H9 (cell line): ENCODE measurements at regions not wholly inside any gene's neighbourhood (a gene's known extent, or its start where the extent isn't known, plus 50 kb on each side); places are given as distances from the start of the nearest gene placed in this dataset.

Experiments used
- DNase-seq: peaks from one replicate; pipeline ENCODE4 v3.0.0-alpha.2; 2017
- H2AFZ ChIP-seq: one replicate; pipeline ENCODE4 v1.6.1; 2013; ENCODE audit warnings: mild to moderate bottlenecking, low read length, control low read depth, moderate library complexity
- H2AK5ac ChIP-seq: 2 replicates; pipeline ENCODE4 v1.6.1; 2013; ENCODE audit warnings: low read length, control low read depth, mixed read lengths; ENCODE audit not compliant: insufficient read length
- H2BK120ac ChIP-seq: one replicate; pipeline ENCODE4 v1.6.1; 2013; ENCODE audit warnings: low read depth, mild to moderate bottlenecking, low read length, control low read depth, inconsistent platforms; ENCODE audit not compliant: poor library complexity, severe bottlenecking
- H2BK12ac ChIP-seq: 2 replicates; pipeline ENCODE4 v1.6.1; 2013; ENCODE audit warnings: low read length, control low read depth, mixed read lengths, low read depth; ENCODE audit not compliant: insufficient read length
- H2BK15ac ChIP-seq: 2 replicates; pipeline ENCODE4 v1.6.1; 2013; ENCODE audit warnings: low read depth, low read length, control low read depth
- H2BK20ac ChIP-seq: one replicate; pipeline ENCODE4 v1.6.1; 2013; ENCODE audit warnings: low read depth, mild to moderate bottlenecking, low read length, control low read depth, inconsistent platforms; ENCODE audit not compliant: poor library complexity, severe bottlenecking
- H2BK5ac ChIP-seq: 2 replicates; pipeline ENCODE4 v1.6.1; 2013; ENCODE audit warnings: low read length, control low read depth, mixed read lengths; ENCODE audit not compliant: insufficient read length
- H3K14ac ChIP-seq: 2 replicates; pipeline ENCODE4 v1.6.1; 2013; ENCODE audit warnings: low read length, control low read depth; ENCODE audit not compliant: insufficient read depth
- H3K18ac ChIP-seq: 2 replicates; pipeline ENCODE4 v1.6.1; 2013; ENCODE audit warnings: low read depth, mild to moderate bottlenecking, mixed read lengths, low read length, control low read depth; ENCODE audit not compliant: insufficient read length
- H3K23ac ChIP-seq: 2 replicates; pipeline ENCODE4 v1.6.1; 2013; ENCODE audit warnings: low read length, control low read depth, mixed read lengths, low read depth; ENCODE audit not compliant: insufficient read length
- H3K23me2 ChIP-seq: 2 replicates; pipeline ENCODE4 v1.6.1; 2013; ENCODE audit warnings: low read depth, mild to moderate bottlenecking, mixed read lengths, low read length, control low read depth; ENCODE audit not compliant: insufficient read length, poor library complexity, severe bottlenecking
- H3K27ac ChIP-seq: 2 replicates; pipeline ENCODE4 v1.5.1; 2013; ENCODE audit warnings: low read length, control low read depth, mixed read lengths, low read depth; ENCODE audit not compliant: insufficient read length
- H3K27me3 ChIP-seq: 2 replicates; pipeline ENCODE4 v1.6.1; 2013; ENCODE audit warnings: low read length, control low read depth, inconsistent platforms; ENCODE audit not compliant: insufficient read depth
- H3K4ac ChIP-seq: 2 replicates; pipeline ENCODE4 v1.6.1; 2013; ENCODE audit warnings: low read depth, mild to moderate bottlenecking, control low read depth, inconsistent platforms, low read length, moderate library complexity
- H3K4me1 ChIP-seq: 2 replicates; pipeline ENCODE4 v1.6.1; 2013; ENCODE audit warnings: low read length, control low read depth, inconsistent platforms; ENCODE audit not compliant: insufficient read depth
- H3K4me2 ChIP-seq: 2 replicates; pipeline ENCODE4 v1.6.1; 2013; ENCODE audit warnings: low read length, control low read depth, mixed read lengths; ENCODE audit not compliant: insufficient read length, insufficient read depth
- H3K56ac ChIP-seq: 2 replicates; pipeline ENCODE4 v1.6.1; 2013; ENCODE audit warnings: low read depth, mild to moderate bottlenecking, mixed read lengths, low read length, control low read depth; ENCODE audit not compliant: insufficient read length
- H3K79me1 ChIP-seq: 2 replicates; pipeline ENCODE4 v1.6.1; 2013; ENCODE audit warnings: low read depth, mild to moderate bottlenecking, moderate library complexity, low read length, control low read depth, inconsistent platforms; ENCODE audit not compliant: insufficient read depth, poor library complexity, severe bottlenecking
- H3K79me2 ChIP-seq: 2 replicates; pipeline ENCODE4 v1.6.1; 2013; ENCODE audit warnings: low read length, control low read depth, inconsistent platforms; ENCODE audit not compliant: insufficient read depth
- H3K9ac ChIP-seq: 2 replicates; pipeline ENCODE4 v1.6.1; 2013; ENCODE audit warnings: low read length, control low read depth, mixed read lengths; ENCODE audit not compliant: insufficient read length; ENCODE audit errors: extremely low read depth
- H3K9me3 ChIP-seq: one replicate; pipeline ENCODE4 v1.6.1; 2013; ENCODE audit warnings: low read depth, low read length, inconsistent platforms; ENCODE audit not compliant: control insufficient read depth
- H3T11ph ChIP-seq: one replicate; pipeline ENCODE4 v1.6.1; 2013; ENCODE audit warnings: mild to moderate bottlenecking, low read length, control low read depth, inconsistent platforms
- H4K20me1 ChIP-seq: one replicate; pipeline ENCODE4 v1.6.1; 2013; ENCODE audit not compliant: control insufficient read depth, insufficient read length, insufficient read depth
- H4K5ac ChIP-seq: 2 replicates; pipeline ENCODE4 v1.6.1; 2013; ENCODE audit warnings: low read depth, mild to moderate bottlenecking, mixed read lengths, low read length, control low read depth; ENCODE audit not compliant: insufficient read length
- H4K8ac ChIP-seq: replicated peaks from 2 replicates; pipeline ENCODE4 v1.6.1; 2013; ENCODE audit warnings: low read length, control low read depth, mixed read lengths, low read depth; ENCODE audit not compliant: insufficient read length
- H4K91ac ChIP-seq: 2 replicates; pipeline ENCODE4 v1.6.1; 2013; ENCODE audit warnings: low read depth, mild to moderate bottlenecking, moderate library complexity, mixed read lengths, low read length, control low read depth; ENCODE audit not compliant: insufficient read length
- H3K27ac Mint-ChIP-seq, 3 experiments: 2 replicates in 2 of 3; 3 replicates in 1 of 3; pipeline ENCODE4 v1.8.0; 2020 to 2021; ENCODE audit warnings: mixed read lengths in 3 of 3, mild to moderate bottlenecking in 1 of 3, moderate library complexity in 1 of 3
- H3K27me3 Mint-ChIP-seq: 2 replicates; pipeline ENCODE4 v1.8.0; 2021; ENCODE audit warnings: low read depth, mild to moderate bottlenecking, moderate library complexity, mixed read lengths
- H3K36me3 Mint-ChIP-seq, 3 experiments: 2 replicates in 2 of 3; 3 replicates in 1 of 3; pipeline ENCODE4 v1.8.0; 2020 to 2021; ENCODE audit warnings: low read depth in 3 of 3, mixed read lengths in 3 of 3; ENCODE audit not compliant: insufficient read depth in 1 of 3
- H3K4me1 Mint-ChIP-seq, 2 experiments: 2 replicates each; pipeline ENCODE4 v1.8.0; 2020; ENCODE audit warnings: mixed read lengths in 2 of 2
- H3K4me3 Mint-ChIP-seq, 2 experiments: 2 replicates in 1 of 2; 3 replicates in 1 of 2; pipeline ENCODE4 v1.8.0; 2020 to 2021; ENCODE audit warnings: mild to moderate bottlenecking in 2 of 2, mixed read lengths in 2 of 2, moderate library complexity in 1 of 2
- H3K9me3 Mint-ChIP-seq, 2 experiments: 2 replicates in 1 of 2; 3 replicates in 1 of 2; pipeline ENCODE4 v1.8.0; 2020; ENCODE audit warnings: mild to moderate bottlenecking in 2 of 2, mixed read lengths in 2 of 2, moderate library complexity in 1 of 2
- CTCF ChIP-seq: fragments of 200-600 bp; sonication (generic); conservative IDR thresholded peaks from 3 replicates; pipeline ENCODE4 v1.8.0; 2021; ENCODE audit warnings: antibody characterized with exemption, mild to moderate bottlenecking
- WGBS: extraction: QIAGEN DNeasy Blood & Tissue Kit; methylation state at CpG from one replicate; pipeline ENCODE4 v1.1.7; 2013; ENCODE audit warnings: missing lambda C conversion rate, low lambda C conversion rate, mixed read lengths; ENCODE audit not compliant: insufficient read length; ENCODE audit errors: extremely low coverage; 5-methylcytosine and 5-hydroxymethylcytosine counted together

GRCh38 chr2:60079562-60079961, 473.9 kb downstream of the BCL11A start:
- Histone ChIP-seq H3K27ac (no peak overlapping the region), H2BK15ac (no peak overlapping the region), H3K56ac (no peak overlapping the region), H4K91ac (no peak overlapping the region), H2BK20ac (no peak overlapping the region), H3K4me1 (no peaks in the 10 kb centered on the region; the same call in 1 of the 2 replicates), H3K4me2 (no peak overlapping the region), H3K23me2 (no peaks in the 10 kb centered on the region), H3K9me3 (no peaks in the 10 kb centered on the region), H3K79me1 (no peaks in the 10 kb centered on the region), H3K79me2 (no peaks in the 10 kb centered on the region), H4K8ac (no peak overlapping the region), H3K9ac (no peak overlapping the region), H3K23ac (no peak overlapping the region), H2BK5ac (no peak overlapping the region), H4K5ac (no peak overlapping the region), H3K14ac (no peak overlapping the region), H3K4ac (no peak overlapping the region), H3T11ph (no peak overlapping the region), H2AFZ (no peak overlapping the region), H4K20me1 (no peaks in the 10 kb centered on the region), H3K18ac (no peak overlapping the region), H2BK12ac (no peak overlapping the region), H3K27me3 (no peaks in the 10 kb centered on the region), H2BK120ac (no peak overlapping the region), H2AK5ac (no peak overlapping the region)
- DNase-seq, result no peak
- Mint-ChIP-seq H3K4me1 (peaks cover 5 to 6% of the 10 kb centered on the region in 2 experiments; a peak in 3 of 4 replicates), H3K27me3 (no peaks in the 10 kb centered on the region; the same call in 1 of the 2 replicates), H3K27ac (no peak overlapping the region), H3K36me3 (peaks cover 0 to 5% (median 0%) of the 10 kb centered on the region in 3 experiments; a peak in 3 of 7 replicates), H3K4me3 (no peak overlapping the region), H3K9me3 (no peaks in the 10 kb centered on the region; a peak in 2 of 5 replicates)
- no peak for TF ChIP-seq CTCF
- WGBS, result no CpG with 5 or more reads among the region's 2 CpGs
